NCI-H226 (cell line): ENCODE measurements at regions not wholly inside any gene's neighbourhood (a gene's known extent, or its start where the extent isn't known, plus 50 kb on each side); places are given as distances from the start of the nearest gene placed in this dataset.
"Not testable (repeated sequence)": the region's sequence is repeated elsewhere in the genome, so short reads cannot be mapped to it uniquely, and the experiment has no call there.

ENCODE experiments used
- DNase-seq: peaks from one replicate; pipeline ENCODE4 v3.0.0-alpha.2; 2015

- no peak for DNase-seq
Observed at GRCh38 chr2:103172821-103173220, 411.0 kb downstream of the TMEM182 start.

DNA sequence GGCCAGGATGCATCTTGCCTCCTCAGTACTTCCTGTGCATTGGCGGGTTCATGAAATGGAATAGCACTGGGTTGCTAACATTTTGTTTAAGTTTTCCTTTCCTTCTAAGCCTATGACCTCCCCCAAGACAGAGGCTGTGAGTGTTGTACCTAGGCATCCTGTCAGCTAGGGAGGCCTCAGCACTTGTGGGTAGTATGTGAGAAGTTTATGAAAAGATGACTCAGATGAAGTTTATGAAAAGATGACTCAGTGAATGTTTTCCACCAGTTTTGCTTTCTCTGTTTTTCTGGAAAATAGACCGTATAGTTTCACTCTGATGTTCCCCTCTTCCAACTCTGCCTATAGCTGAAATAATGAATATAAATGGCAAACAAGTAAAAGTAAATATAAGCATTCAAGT is 412.9 kb downstream of the TMEM182 start:
- DNase-seq = no peak

- no peak for DNase-seq
Observed at GRCh38 chr2:103176294-103176915, 414.6 kb downstream of the TMEM182 start.

DNA sequence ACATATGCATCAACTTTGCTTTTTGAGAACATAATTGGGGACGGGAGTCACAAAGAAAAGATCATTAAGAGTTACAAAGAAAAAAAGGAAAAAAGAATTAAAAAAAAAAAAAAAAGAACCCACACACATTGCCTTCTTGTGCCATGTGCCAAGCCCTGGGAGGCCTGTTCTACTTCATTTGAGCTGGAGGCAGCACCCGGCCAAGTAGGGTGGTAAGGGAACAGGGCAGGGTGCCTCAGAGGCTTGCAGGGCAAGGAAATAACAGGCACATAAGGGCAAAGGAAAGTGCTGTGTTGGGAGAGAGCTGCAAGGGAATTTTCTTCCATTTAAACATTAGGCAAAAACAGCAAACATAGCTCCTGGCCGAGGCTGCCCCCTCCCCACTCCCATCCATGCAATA is 418.0 kb downstream of the TMEM182 start:
- no peak for DNase-seq

DNA sequence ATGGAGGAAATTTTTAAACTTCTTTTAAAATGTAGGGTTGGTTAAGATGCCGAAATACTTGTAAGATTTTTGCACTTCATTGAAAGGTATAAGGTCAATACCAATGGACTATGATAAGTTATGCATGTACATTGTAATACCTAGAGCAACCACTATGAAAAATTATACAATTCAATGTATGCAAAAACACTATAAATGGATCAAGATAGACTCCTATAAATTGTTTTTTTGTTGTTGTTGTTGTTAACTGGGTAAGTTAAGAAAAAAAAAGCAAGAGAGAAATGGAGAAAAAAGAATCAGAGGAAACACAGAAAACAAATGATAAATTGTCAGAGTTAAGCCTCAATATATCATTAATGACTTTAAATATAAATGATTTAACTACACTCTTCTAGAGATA is 421.2 kb downstream of the TMEM182 start:
- DNase-seq = no peak

DNA sequence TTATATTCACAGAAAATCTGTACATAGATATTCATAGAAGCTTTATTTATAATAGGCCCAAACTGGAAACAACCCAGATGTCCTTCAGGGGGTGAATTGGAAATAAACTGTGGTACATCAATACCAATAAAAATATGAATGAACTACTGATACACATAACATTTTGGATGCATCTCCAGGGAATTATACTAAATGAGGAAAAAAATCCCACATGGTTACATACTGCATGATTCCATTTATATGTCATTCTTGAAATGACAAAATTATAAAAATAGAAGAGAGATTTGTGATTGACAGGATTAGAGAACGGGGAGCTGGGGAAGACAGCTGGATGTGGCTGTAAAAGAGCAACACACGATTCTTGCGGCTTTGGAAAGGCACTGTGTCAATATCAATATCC is 435.0 kb downstream of the TMEM182 start:
- no peak for DNase-seq

DNA sequence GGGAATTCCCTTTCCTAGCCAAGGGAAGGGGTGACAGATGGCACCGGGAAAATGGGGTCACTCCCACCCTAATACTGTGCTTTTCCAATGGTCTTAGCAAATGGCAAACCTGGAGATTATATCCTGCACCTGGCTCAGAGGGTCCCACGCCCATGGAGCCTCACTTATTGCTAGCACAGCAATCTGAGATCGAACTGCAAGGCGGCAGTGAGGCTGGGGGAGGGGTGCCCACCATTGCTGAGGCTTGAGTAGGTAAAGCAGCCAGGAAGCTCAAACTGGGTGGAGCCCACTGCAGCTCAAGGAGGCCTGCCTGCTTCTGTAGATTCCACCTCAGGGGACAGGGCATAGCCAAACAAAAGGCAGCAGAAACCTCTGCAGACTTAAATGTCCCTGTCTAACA is 438.9 kb downstream of the TMEM182 start:
- not testable (repeated sequence) for DNase-seq

DNA sequence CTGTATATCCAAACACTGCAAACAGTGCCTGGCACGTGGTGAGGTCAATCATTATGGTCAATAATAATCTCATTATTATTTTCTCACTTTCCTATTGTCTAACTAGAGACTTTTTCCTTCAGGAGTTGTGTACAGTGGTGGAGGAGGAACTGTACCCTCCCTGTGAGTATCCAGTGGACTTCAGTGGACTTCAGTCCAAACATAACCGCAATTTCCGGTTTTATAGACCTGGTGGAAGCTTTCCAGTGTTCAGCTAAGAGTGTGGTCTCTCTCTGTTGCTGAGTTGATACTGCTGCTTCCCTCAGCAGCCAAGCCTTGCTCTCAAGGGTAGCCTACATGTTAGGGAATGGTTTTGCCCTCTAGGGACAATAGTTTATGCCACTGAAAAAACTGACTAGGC is 447.1 kb downstream of the TMEM182 start:
- no peak for DNase-seq

DNA sequence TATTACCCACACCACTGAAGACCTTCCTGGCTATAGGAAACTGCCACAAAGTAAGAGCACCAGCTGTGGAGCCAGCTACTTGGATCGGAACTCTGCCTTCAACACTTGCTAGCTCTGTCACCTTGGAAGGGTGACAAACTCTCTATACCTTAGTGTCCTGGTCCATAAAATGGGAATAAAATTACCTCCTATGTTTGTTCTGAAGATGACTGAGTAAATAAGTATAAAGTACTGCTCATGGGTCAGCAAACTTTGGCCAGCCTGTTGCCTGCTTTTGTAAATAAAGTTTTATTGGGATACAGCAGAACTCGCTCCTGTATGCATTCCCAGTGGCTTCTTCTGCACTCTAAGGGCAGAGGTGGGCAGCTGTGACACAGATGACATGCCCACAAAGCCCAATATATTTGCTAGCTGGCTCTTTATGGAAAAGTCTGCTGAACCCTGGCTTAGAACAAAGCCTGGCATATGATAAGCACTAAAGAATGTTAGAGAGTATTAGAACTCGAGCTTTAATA is 451.3 kb downstream of the TMEM182 start:
- no peak for DNase-seq

- DNase-seq = no peak
Observed at GRCh38 chr2:103218516-103218915, 456.7 kb downstream of the TMEM182 start.

GRCh38 chr2:103219398-103219797 is 457.6 kb downstream of the TMEM182 start:
- DNase-seq = no peak

DNA sequence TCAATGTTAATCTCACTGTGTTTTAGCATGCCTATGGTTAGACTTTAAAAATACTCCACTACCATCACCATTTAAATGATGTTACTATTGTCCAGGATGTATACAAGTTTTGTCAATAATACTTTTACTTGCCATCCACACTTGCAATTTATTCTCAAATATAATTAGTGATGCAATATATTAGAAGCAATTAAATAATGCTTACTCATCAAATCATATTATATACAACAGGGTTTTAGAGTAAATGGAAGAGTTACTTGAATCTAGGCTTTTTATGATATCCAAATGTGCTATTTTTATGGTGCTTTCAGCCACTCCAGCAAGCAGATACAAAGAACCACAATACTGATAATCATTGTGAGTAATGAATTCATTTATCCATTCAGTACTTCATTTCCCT is 461.1 kb downstream of the TMEM182 start:
- DNase-seq = no peak

GRCh38 chr2:103230796-103231195 is 469.0 kb downstream of the TMEM182 start:
- DNase-seq = no peak

GRCh38 chr2:103232865-103233264 is 471.0 kb downstream of the TMEM182 start:
- no peak for DNase-seq

- DNase-seq = no peak
Observed at GRCh38 chr2:103233691-103234090, 471.9 kb downstream of the TMEM182 start.

DNA sequence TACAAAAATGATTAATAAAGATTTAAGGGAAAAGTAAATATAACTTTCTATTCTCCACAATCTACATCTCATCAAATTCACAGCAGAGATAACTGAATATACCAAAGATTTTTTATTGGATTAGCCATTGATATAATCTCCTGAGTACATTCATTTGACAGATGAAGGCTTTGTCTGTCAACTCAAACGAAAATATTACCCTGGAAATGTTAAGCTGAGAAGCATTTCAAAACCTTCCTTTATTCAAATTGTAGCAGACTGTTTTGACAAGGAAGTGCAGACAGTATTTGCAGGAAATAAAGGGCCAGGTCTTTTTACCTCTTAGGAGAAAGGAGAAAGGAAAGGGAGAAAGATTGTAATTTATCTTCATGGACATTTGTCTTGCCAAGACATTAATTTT is 473.5 kb downstream of the TMEM182 start:
- DNase-seq = no peak

DNA sequence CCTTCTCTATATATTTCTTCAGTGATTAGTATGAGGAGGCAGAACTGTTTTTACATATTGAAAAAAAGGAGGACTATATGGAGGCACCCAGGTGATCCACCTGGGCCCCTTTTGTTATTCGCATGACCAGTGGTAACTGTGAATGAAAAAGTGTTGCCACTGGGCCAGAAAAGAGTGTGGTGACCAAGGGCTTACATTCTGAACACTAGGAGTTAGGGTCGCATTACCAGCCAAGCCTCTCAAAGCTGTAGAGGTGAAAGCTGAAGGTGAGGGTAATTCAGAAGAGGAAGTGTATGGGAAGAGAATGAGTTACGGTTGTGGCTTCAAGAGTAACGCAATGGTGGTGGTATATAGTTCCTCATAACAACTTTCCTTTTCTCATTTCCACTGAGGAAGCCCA is 487.6 kb downstream of the TMEM182 start:
- DNase-seq = no peak

- DNase-seq = no peak
Observed at GRCh38 chr2:103252781-103253180, 490.9 kb downstream of the TMEM182 start.

- DNase-seq = no peak
Observed at GRCh38 chr2:103254611-103255010, 492.8 kb downstream of the TMEM182 start.

- DNase-seq = no peak
Observed at GRCh38 chr2:103264058-103264768, 502.4 kb downstream of the TMEM182 start.

- DNase-seq = no peak
Observed at GRCh38 chr2:103265521-103265920, 503.7 kb downstream of the TMEM182 start.

GRCh38 chr2:103268841-103269498 is 507.1 kb downstream of the TMEM182 start:
- no peak for DNase-seq

DNA sequence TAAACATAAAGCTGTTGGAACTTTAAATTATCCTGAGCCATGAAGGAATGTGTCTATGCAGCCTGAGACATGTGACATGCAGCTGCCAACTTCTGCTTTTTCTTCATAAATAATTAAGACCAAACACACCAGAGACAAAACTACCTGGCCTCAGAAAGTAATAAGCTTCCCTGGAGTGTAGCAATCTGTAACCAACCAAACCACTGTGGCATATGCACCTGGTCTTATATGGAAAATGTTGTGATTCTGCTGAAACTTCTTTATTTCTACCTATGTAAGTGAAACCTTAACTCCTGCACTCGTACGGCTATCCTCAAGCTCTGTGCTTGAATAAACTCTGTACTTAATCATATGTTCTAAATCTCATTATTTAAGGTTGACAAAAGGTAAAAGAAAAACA is 515.0 kb downstream of the TMEM182 start:
- DNase-seq = no peak

- DNase-seq = no peak
Observed at GRCh38 chr2:103284750-103285149, 522.9 kb downstream of the TMEM182 start.
